NOMO-1 treated with dmso at 0.1 percent for 144 hours (cell line): ENCODE measurements at regions not wholly inside any gene's neighbourhood (a gene's known extent, or its start where the extent isn't known, plus 50 kb on each side); places are given as distances from the start of the nearest gene placed in this dataset.
"Not testable (repeated sequence)": the region's sequence is repeated elsewhere in the genome, so short reads cannot be mapped to it uniquely, and the experiment has no call there.

Experiments used
- DNase-seq: peaks from one replicate; lab custom pipeline; 2025; ENCODE audit not compliant: unreplicated experiment; lab: John Stamatoyannopoulos, UW

- DNase-seq, result no peak
These were observed 84.1 kb downstream of the ACTBL2 start for GRCh38 chr5:57398413-57399093.

GRCh38 chr5:57396701-57397100 lies 85.9 kb downstream of the ACTBL2 start:
- DNase-seq, result no peak

GRCh38 chr5:57394421-57395210 lies 88.0 kb downstream of the ACTBL2 start:
- no peak for DNase-seq

- DNase-seq, result no peak
These were observed 95.7 kb downstream of the ACTBL2 start for GRCh38 chr5:57386958-57387357.

- no peak for DNase-seq
These were observed 99.3 kb downstream of the ACTBL2 start for GRCh38 chr5:57383093-57383861.

GRCh38 chr5:57382655-57383054 lies 100.0 kb downstream of the ACTBL2 start:
- DNase-seq, result no peak

- DNase-seq, result no peak
These were observed 112.2 kb downstream of the ACTBL2 start for GRCh38 chr5:57370376-57370775.

GRCh38 chr5:57368010-57368409 lies 114.6 kb downstream of the ACTBL2 start:
- no peak for DNase-seq

GRCh38 chr5:57366744-57367143 lies 115.9 kb downstream of the ACTBL2 start:
- DNase-seq, result no peak

- DNase-seq, result no peak
These were observed 119.7 kb downstream of the ACTBL2 start for GRCh38 chr5:57362951-57363350.

GRCh38 chr5:57360871-57361270 lies 121.7 kb downstream of the ACTBL2 start:
- DNase-seq, result no peak

GRCh38 chr5:57358796-57359592 lies 123.6 kb downstream of the ACTBL2 start:
- DNase-seq, result no peak

- DNase-seq, result not testable (repeated sequence)
These were observed 125.8 kb downstream of the ACTBL2 start for GRCh38 chr5:57356850-57357249.

- no peak for DNase-seq
These were observed 133.4 kb downstream of the ACTBL2 start for GRCh38 chr5:57349214-57349613.

- no peak for DNase-seq
These were observed 134.1 kb downstream of the ACTBL2 start for GRCh38 chr5:57348376-57349140.

GRCh38 chr5:57346328-57346727 lies 136.3 kb downstream of the ACTBL2 start:
- DNase-seq, result no peak

GRCh38 chr5:57341380-57341979 lies 141.1 kb downstream of the ACTBL2 start:
- DNase-seq, result no peak

GRCh38 chr5:57340681-57341080 lies 141.9 kb downstream of the ACTBL2 start:
- no peak for DNase-seq

GRCh38 chr5:57339521-57339920 lies 143.1 kb downstream of the ACTBL2 start:
- DNase-seq, result no peak

GRCh38 chr5:57338868-57339340 lies 143.7 kb downstream of the ACTBL2 start:
- DNase-seq, result no peak
